OCI-LY7 (cell line): ENCODE measurements at regions not wholly inside any gene's neighbourhood (a gene's known extent, or its start where the extent isn't known, plus 50 kb on each side); places are given as distances from the start of the nearest gene placed in this dataset.

Experiments used
- BruUV-seq: library from RNA; stranded (reverse); fragments of 400-500 nt; replicated peaks from 2 replicates; lab custom pipeline; 2021; lab: Mats Ljungman, UMichigan
- CTCF ChIA-PET: fragments of 300-600 bp; sonication (Branson Sonifier 250); formaldehyde crosslinking; loops from one replicate; lab custom pipeline; 2022; ENCODE audit warnings: antibody characterized with exemption; ENCODE audit not compliant: unreplicated experiment; lab: Charles Lee
- POLR2A ChIA-PET: fragments of 300-600 bp; sonication (Branson Sonifier 250); formaldehyde crosslinking; loops from one replicate; lab custom pipeline; 2022; ENCODE audit warnings: antibody characterized with exemption; lab: Charles Lee
- DNase-seq: peaks from one replicate; pipeline ENCODE4 v3.0.0-alpha.2; 2015; ENCODE audit warnings: low spot score
- H2AFZ ChIP-seq: fragments of 200-600 bp; sonication (generic), shearing (Covaris generic); 2 replicates; pipeline ENCODE4 v1.6.1; 2014; ENCODE audit warnings: mild to moderate bottlenecking, antibody characterized with exemption, low read length, moderate library complexity
- H3K27ac ChIP-seq: fragments of 200-600 bp; sonication (generic); 2 replicates; pipeline ENCODE4 v1.5.1; 2014; ENCODE audit warnings: mixed run types, low read depth, mild to moderate bottlenecking, moderate library complexity, low read length, inconsistent platforms; ENCODE audit not compliant: poor library complexity, severe bottlenecking
- H3K36me3 ChIP-seq: fragments of 200-600 bp; sonication (generic); 2 replicates; pipeline ENCODE4 v1.6.1; 2014; ENCODE audit warnings: mild to moderate bottlenecking, antibody characterized with exemption, low read length, moderate library complexity, mixed read lengths; ENCODE audit not compliant: insufficient read depth
- H3K4me1 ChIP-seq: fragments of 200-600 bp; sonication (generic); 2 replicates; pipeline ENCODE4 v1.5.1; 2014; ENCODE audit warnings: mild to moderate bottlenecking, low read length; ENCODE audit not compliant: insufficient read depth, poor library complexity, severe bottlenecking
- H3K4me2 ChIP-seq: fragments of 200-600 bp; sonication (generic); 2 replicates; pipeline ENCODE4 v1.6.1; 2014; ENCODE audit warnings: mild to moderate bottlenecking, low read length
- H3K4me3 ChIP-seq: fragments of 200-600 bp; sonication (generic); 2 replicates; pipeline ENCODE4 v1.5.1; 2014; ENCODE audit warnings: mild to moderate bottlenecking, low read depth, low read length; ENCODE audit not compliant: poor library complexity, severe bottlenecking
- H3K79me2 ChIP-seq: fragments of 200-600 bp; sonication (generic); 2 replicates; pipeline ENCODE4 v1.6.1; 2016; ENCODE audit warnings: low read depth, mild to moderate bottlenecking, low read length, moderate library complexity, mixed read lengths; ENCODE audit not compliant: insufficient read depth
- H3K9me2 ChIP-seq: fragments of 200-600 bp; sonication (generic); 2 replicates; pipeline ENCODE4 v1.6.1; 2016; ENCODE audit warnings: mild to moderate bottlenecking, low read length, mixed read lengths; ENCODE audit not compliant: insufficient read depth
- H3K9me3 ChIP-seq: fragments of 200-600 bp; sonication (generic); 2 replicates; pipeline ENCODE4 v1.6.1; 2014; ENCODE audit warnings: mild to moderate bottlenecking, mixed run types, low read length, mixed read lengths
- H4K20me1 ChIP-seq: fragments of 200-600 bp; sonication (generic); 2 replicates; pipeline ENCODE4 v1.6.1; 2014; ENCODE audit warnings: mild to moderate bottlenecking, antibody characterized with exemption, low read length, moderate library complexity, mixed read lengths; ENCODE audit not compliant: insufficient read depth
- EZH2phosphoT487 ChIP-seq: fragments of 200-600 bp; sonication (generic); IDR thresholded peaks from 2 replicates; pipeline ENCODE4 v1.6.1; 2018; ENCODE audit warnings: low read depth, borderline replicate concordance, mild to moderate bottlenecking, mixed run types, antibody characterized with exemption, low read length, moderate library complexity, mixed read lengths
- intact Hi-C: fragments of 100-400 bp; cut with micrococcal nuclease; formaldehyde crosslinking; loops from one replicate; pipeline ENCODE4 v1.10.0; 2022; ENCODE audit not compliant: unreplicated experiment
- TF ChIP-seq, protein P1 (sequence below): fragments of 200-600 bp; sonication (generic); conservative IDR thresholded peaks from 2 replicates; pipeline ENCODE4 v1.5.1; 2014; ENCODE audit warnings: mild to moderate bottlenecking, antibody characterized with exemption, low read length, moderate library complexity, mixed read lengths

DNA sequence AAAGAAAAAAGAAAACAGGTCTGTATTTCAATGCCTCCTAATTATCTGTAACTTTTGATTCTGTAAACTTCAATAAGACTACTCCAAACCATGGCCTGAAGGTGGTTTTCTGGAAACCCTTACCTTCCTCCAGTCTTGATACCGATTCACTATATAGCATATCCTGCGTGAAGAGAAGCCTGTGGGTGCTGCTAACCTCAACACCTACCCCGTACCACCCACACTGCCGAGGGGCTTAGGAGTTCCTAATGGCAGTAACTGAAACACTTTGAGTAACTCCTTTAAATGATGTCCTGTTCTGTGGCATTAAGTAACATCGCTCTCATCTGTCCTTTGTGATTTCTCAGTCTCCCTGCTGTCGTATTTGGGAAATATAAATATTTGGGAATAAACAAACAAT, 104.5 kb upstream of the CARMIL1 start:
- Histone ChIP-seq H3K4me1 (no peaks in the 10 kb centered on the region), H3K79me2 (no peaks in the 10 kb centered on the region), H3K9me2 (no peaks in the 10 kb centered on the region), H3K4me3 (no peak overlapping the region), H3K9me3 (no peaks in the 10 kb centered on the region), H4K20me1 (no peaks in the 10 kb centered on the region), H3K27ac (no peak overlapping the region), H2AFZ (no peak overlapping the region), H3K4me2 (no peak overlapping the region), H3K36me3 (no peaks in the 10 kb centered on the region)
- ChIA-PET CTCF (no interaction called here), POLR2A (interaction anchor here (0.7 kb wide), 1 partner anchor 1864 kb away, joined by 3 read pairs; no protein-coding TSS in a partner anchor)
- intact Hi-C loops, result loop anchor here (10.0 kb wide), 1 partner anchor 90 kb away; no protein-coding TSS in a partner anchor
- no TSS peak for BruUV-seq
- TF ChIP-seq, protein P1, sequence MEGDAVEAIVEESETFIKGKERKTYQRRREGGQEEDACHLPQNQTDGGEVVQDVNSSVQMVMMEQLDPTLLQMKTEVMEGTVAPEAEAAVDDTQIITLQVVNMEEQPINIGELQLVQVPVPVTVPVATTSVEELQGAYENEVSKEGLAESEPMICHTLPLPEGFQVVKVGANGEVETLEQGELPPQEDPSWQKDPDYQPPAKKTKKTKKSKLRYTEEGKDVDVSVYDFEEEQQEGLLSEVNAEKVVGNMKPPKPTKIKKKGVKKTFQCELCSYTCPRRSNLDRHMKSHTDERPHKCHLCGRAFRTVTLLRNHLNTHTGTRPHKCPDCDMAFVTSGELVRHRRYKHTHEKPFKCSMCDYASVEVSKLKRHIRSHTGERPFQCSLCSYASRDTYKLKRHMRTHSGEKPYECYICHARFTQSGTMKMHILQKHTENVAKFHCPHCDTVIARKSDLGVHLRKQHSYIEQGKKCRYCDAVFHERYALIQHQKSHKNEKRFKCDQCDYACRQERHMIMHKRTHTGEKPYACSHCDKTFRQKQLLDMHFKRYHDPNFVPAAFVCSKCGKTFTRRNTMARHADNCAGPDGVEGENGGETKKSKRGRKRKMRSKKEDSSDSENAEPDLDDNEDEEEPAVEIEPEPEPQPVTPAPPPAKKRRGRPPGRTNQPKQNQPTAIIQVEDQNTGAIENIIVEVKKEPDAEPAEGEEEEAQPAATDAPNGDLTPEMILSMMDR, result no peak
- no peak for TF ChIP-seq EZH2phosphoT487
- no peak for DNase-seq

DNA sequence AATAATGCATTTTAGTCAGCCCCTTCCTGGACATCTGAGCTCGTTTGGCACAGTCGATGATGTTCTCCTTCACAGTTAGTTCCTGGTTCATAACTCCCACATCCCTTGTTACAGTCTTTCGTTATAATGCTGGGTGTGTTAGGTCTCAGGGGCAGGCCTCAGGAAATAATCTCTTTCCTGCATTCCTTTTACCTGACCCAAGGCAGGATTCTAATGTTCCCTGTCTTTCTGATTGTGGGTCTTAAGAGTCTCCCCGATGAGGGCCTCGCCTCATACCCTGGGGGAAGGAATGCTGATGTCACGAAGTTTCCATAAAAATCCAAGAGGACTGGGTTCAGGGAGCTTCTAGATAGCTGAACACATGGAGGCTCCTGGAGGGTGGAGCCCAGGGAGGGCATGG, 104.0 kb upstream of the CARMIL1 start:
- no peaks in the 10 kb centered on the region for H3K36me3 ChIP-seq
- H3K27ac ChIP-seq, result no peak overlapping the region
- POLR2A ChIA-PET, result no interaction called here
- no peak for DNase-seq
- no peaks in the 10 kb centered on the region for H3K79me2 ChIP-seq
- no peak overlapping the region for H3K4me2 ChIP-seq
- H3K9me3 ChIP-seq, result no peaks in the 10 kb centered on the region
- H2AFZ ChIP-seq, result no peak overlapping the region
- H3K4me1 ChIP-seq, result no peaks in the 10 kb centered on the region
- CTCF ChIA-PET, result no interaction called here
- intact Hi-C loops, result loop anchor here (10.0 kb wide), 1 partner anchor 90 kb away; no protein-coding TSS in a partner anchor
- no TSS peak for BruUV-seq
- no peaks in the 10 kb centered on the region for H3K9me2 ChIP-seq
- TF ChIP-seq, protein P1, result no peak
- TF ChIP-seq EZH2phosphoT487, result no peak
- no peaks in the 10 kb centered on the region for H4K20me1 ChIP-seq
- H3K4me3 ChIP-seq, result no peak overlapping the region

DNA sequence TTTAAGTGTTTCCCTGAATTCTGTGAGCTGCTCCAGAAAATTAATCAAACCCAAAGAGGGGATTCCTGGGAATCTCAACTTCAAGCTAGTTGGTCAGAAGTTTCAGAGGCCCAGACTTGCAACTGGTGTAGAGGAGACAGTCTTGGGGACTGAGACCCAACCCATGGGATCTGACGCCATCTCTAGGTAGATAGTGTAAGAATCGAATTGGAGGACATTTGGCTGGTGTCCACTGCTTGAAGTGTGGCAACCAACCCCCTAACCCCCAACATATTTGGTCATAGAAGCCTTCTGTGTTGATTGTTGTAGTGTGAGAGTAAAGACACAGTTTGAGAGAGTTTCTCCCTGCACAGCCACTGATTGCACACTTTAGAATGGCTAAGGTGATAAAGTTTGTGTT, 103.5 kb upstream of the CARMIL1 start:
- no peaks in the 10 kb centered on the region for H3K9me3 ChIP-seq
- peak; percentile 5 for DNase-seq
- CTCF ChIA-PET, result no interaction called here
- no peak for TF ChIP-seq EZH2phosphoT487
- TF ChIP-seq, protein P1, result peak; percentile 29; the same call in 1 of the 2 replicates
- no peak overlapping the region for H2AFZ ChIP-seq
- no peak overlapping the region for H3K27ac ChIP-seq
- H3K9me2 ChIP-seq, result no peaks in the 10 kb centered on the region
- no peak overlapping the region for H3K4me2 ChIP-seq
- POLR2A ChIA-PET, result interaction anchor here (0.7 kb wide), 1 partner anchor 22 kb away, joined by 4 read pairs; no protein-coding TSS in a partner anchor
- H3K79me2 ChIP-seq, result no peaks in the 10 kb centered on the region
- no TSS peak for BruUV-seq
- H3K4me3 ChIP-seq, result no peak overlapping the region
- H3K4me1 ChIP-seq, result no peaks in the 10 kb centered on the region
- no peaks in the 10 kb centered on the region for H3K36me3 ChIP-seq
- intact Hi-C loops, result loop anchor here (10.0 kb wide), 1 partner anchor 91 kb away; no protein-coding TSS in a partner anchor
- no peaks in the 10 kb centered on the region for H4K20me1 ChIP-seq
